ENCODE measurements at regions not wholly inside any gene's neighbourhood (a gene's known extent, or its start where the extent isn't known, plus 50 kb on each side); places are given as distances from the start of the nearest gene placed in this dataset.

DNA sequence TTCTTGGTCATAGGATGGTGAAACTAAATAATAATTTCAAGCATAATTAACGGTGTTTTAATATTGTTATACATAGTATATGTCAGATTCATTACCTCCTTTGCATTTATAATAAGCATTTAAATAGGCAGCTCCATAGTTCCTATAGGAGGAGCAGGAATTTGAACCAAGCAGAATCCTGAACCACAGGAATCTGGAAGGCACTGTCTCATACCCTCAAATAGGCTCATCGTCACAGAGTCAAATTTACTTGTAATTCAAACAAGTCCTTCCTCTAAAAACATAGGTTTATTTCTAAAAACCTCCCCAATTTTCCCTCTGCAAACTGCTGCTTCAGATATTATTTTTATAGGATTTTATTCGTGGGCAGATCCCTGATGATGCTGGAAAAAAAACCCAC lies 376.3 kb upstream of the ARHGEF26 start:
- no peaks in the 10 kb centered on the region for H3K9me3 ChIP-seq
- POLR2A ChIA-PET: no interaction called here
- H3K4me1 ChIP-seq (ENCODE audit: control insufficient read depth in 1 of 2, extremely low read depth in 1 of 2, insufficient read depth in 2 of 2, low read length in 2 of 2): no peaks in the 10 kb centered on the region
- CTCF ChIA-PET: no interaction called here
- no peaks in the 10 kb centered on the region for H3K27me3 ChIP-seq (replicated peaks in 1 of 2; ENCODE audit: control insufficient read depth in 2 of 2, extremely low read depth in 1 of 2, insufficient read depth in 2 of 2, low read length in 1 of 2)
- H3K27me3 Mint-ChIP-seq: peaks cover 0 to 3% of the 10 kb centered on the region in 2 donors
- no peak overlapping the region for H3K4me3 Mint-ChIP-seq
- H3K9me3 Mint-ChIP-seq: no peaks in the 10 kb centered on the region
- ATAC-seq (replicated peaks in 1 of 4): no peak
- WGBS (ENCODE audit: insufficient coverage): no CpG with 5 or more reads among the region's 3 CpGs
- H3K36me3 Mint-ChIP-seq: no peaks in the 10 kb centered on the region
- no peaks in the 10 kb centered on the region for H3K4me1 Mint-ChIP-seq
- H3K4me3 ChIP-seq (ENCODE audit: control insufficient read depth in 1 of 2, extremely low read depth in 1 of 2, low read length in 1 of 2): no peak overlapping the region
- no peak for DNase-seq
- H3K36me3 ChIP-seq (ENCODE audit: control insufficient read depth in 2 of 2, extremely low read depth in 1 of 2, insufficient read depth in 1 of 2, low read length in 1 of 2): no peaks in the 10 kb centered on the region
- no peak overlapping the region for H3K27ac ChIP-seq (ENCODE audit: low read length)
- no peak overlapping the region for H3K27ac Mint-ChIP-seq

- Mint-ChIP-seq H3K36me3 (no peaks in the 10 kb centered on the region), H3K9me3 (no peaks in the 10 kb centered on the region), H3K27me3 (no peaks in the 10 kb centered on the region), H3K27ac (no peak overlapping the region), H3K4me1 (no peaks in the 10 kb centered on the region), H3K4me3 (no peak overlapping the region)
- Histone ChIP-seq H3K27ac (ENCODE audit: low read length) (no peak overlapping the region), H3K4me1 (ENCODE audit: control insufficient read depth in 1 of 2, extremely low read depth in 1 of 2, insufficient read depth in 2 of 2, low read length in 2 of 2) (no peaks in the 10 kb centered on the region), H3K9me3 (no peaks in the 10 kb centered on the region), H3K27me3 (replicated peaks in 1 of 2; ENCODE audit: control insufficient read depth in 2 of 2, extremely low read depth in 1 of 2, insufficient read depth in 2 of 2, low read length in 1 of 2) (no peaks in the 10 kb centered on the region), H3K36me3 (ENCODE audit: control insufficient read depth in 2 of 2, extremely low read depth in 1 of 2, insufficient read depth in 1 of 2, low read length in 1 of 2) (no peaks in the 10 kb centered on the region), H3K4me3 (ENCODE audit: control insufficient read depth in 1 of 2, extremely low read depth in 1 of 2, low read length in 1 of 2) (no peak overlapping the region)
- WGBS (ENCODE audit: insufficient coverage): 50% methylated on average over 1 of the region's 3 CpGs
- ChIA-PET CTCF (no interaction called here), POLR2A (no interaction called here)
- DNase-seq: no peak
- no peak for ATAC-seq (replicated peaks in 1 of 4)
Measured at GRCh38 chr3:153746211-153746610, 375.0 kb upstream of the ARHGEF26 start.

DNA sequence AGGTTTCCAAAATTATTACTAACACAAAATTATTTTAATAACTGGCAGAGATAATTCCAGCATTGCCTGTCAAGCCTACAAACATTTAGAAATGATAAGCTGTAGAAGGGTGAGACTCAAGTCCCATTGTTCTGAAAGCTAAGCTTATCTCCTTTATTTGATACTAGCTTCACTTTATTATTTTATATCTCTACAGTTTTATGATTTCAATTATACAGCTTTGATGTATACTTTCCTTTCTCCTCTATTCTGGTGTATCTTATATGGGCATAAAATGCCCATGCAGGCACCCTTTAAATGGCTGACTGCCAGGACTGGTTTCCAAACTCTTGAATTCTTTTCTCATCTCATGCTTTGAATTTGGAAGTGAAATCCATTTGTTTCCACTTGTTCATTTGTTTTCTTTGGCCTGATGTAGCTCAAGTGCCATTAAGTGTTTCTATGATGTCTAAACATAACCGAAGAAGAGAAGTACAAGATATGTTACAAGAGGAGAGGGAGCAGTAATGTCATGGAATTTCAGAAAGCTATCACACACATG lies 372.1 kb upstream of the ARHGEF26 start:
- Histone ChIP-seq H3K27me3 (replicated peaks in 1 of 2; ENCODE audit: control insufficient read depth in 2 of 2, extremely low read depth in 1 of 2, insufficient read depth in 2 of 2, low read length in 1 of 2) (no peaks in the 10 kb centered on the region), H3K4me3 (ENCODE audit: control insufficient read depth in 1 of 2, extremely low read depth in 1 of 2, low read length in 1 of 2) (no peak overlapping the region), H3K36me3 (ENCODE audit: control insufficient read depth in 2 of 2, extremely low read depth in 1 of 2, insufficient read depth in 1 of 2, low read length in 1 of 2) (no peaks in the 10 kb centered on the region), H3K9me3 (no peaks in the 10 kb centered on the region), H3K4me1 (ENCODE audit: control insufficient read depth in 1 of 2, extremely low read depth in 1 of 2, insufficient read depth in 2 of 2, low read length in 2 of 2) (no peaks in the 10 kb centered on the region), H3K27ac (ENCODE audit: low read length) (no peak overlapping the region)
- CTCF ChIA-PET: no interaction called here
- no peaks in the 10 kb centered on the region for H3K27me3 Mint-ChIP-seq
- no peaks in the 10 kb centered on the region for H3K36me3 Mint-ChIP-seq
- ATAC-seq (replicated peaks in 1 of 4) (no peak), DNase-seq (no peak)
- no peaks in the 10 kb centered on the region for H3K4me1 Mint-ChIP-seq
- no peak overlapping the region for H3K4me3 Mint-ChIP-seq
- H3K9me3 Mint-ChIP-seq: no peaks in the 10 kb centered on the region
- WGBS (ENCODE audit: insufficient coverage): no CpG with 5 or more reads among the region's 1 CpG
- POLR2A ChIA-PET: no interaction called here
- H3K27ac Mint-ChIP-seq: no peak overlapping the region

- no peak overlapping the region for H3K27ac Mint-ChIP-seq
Measured at GRCh38 chr3:153752405-153753027, 368.7 kb upstream of the ARHGEF26 start.

DNA sequence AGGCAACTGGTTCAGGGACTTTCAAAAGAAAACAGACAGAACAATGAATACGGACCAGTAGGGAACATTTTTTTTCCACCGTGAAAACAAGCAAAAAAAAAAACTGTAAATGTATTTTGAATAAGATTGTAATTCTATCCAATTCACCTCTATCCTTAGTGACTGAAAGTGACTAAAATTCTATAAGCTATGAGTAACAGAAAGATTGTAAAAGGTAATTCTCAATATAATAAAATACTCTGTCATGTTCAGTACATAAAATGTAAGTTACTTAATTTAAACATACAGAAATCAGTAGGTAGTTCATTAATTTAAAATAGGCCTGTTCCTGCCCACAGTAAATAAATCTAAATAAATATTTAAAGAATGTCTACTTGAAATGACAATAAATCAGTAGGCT lies 368.2 kb upstream of the ARHGEF26 start:
- H3K27ac Mint-ChIP-seq: no peak overlapping the region
- ATAC-seq (replicated peaks in 1 of 4) (no peak), DNase-seq (no peak)
- H3K4me3 Mint-ChIP-seq: no peak overlapping the region
- POLR2A ChIA-PET: interaction anchor here in 1 of 2 donors (0.7 kb wide), 1 partner anchor 595 kb away, joined by 6 read pairs; no protein-coding TSS in a partner anchor
- Histone ChIP-seq H3K36me3 (ENCODE audit: control insufficient read depth in 2 of 2, extremely low read depth in 1 of 2, insufficient read depth in 1 of 2, low read length in 1 of 2) (no peaks in the 10 kb centered on the region), H3K4me3 (ENCODE audit: control insufficient read depth in 1 of 2, extremely low read depth in 1 of 2, low read length in 1 of 2) (no peak overlapping the region), H3K9me3 (no peaks in the 10 kb centered on the region), H3K4me1 (ENCODE audit: control insufficient read depth in 1 of 2, extremely low read depth in 1 of 2, insufficient read depth in 2 of 2, low read length in 2 of 2) (no peaks in the 10 kb centered on the region), H3K27ac (ENCODE audit: low read length) (no peak overlapping the region), H3K27me3 (replicated peaks in 1 of 2; ENCODE audit: control insufficient read depth in 2 of 2, extremely low read depth in 1 of 2, insufficient read depth in 2 of 2, low read length in 1 of 2) (no peaks in the 10 kb centered on the region)
- no peaks in the 10 kb centered on the region for H3K9me3 Mint-ChIP-seq
- WGBS (ENCODE audit: insufficient coverage): no CpG with 5 or more reads among the region's 2 CpGs
- H3K4me1 Mint-ChIP-seq: no peaks in the 10 kb centered on the region
- no peaks in the 10 kb centered on the region for H3K36me3 Mint-ChIP-seq
- CTCF ChIA-PET: interaction anchor here in 1 of 2 donors (0.7 kb wide), 1 partner anchor 58 kb away, joined by 4 read pairs; no protein-coding TSS in a partner anchor
- H3K27me3 Mint-ChIP-seq: no peaks in the 10 kb centered on the region

More at GRCh38 chr3:153752405-153753027, 368.7 kb upstream of the ARHGEF26 start:
- no peak for DNase-seq
- H3K4me1 Mint-ChIP-seq: no peaks in the 10 kb centered on the region
- CTCF ChIA-PET: interaction anchor here in 1 of 2 donors (0.5 kb wide), 1 partner anchor 476 kb away, joined by 3 read pairs; no protein-coding TSS in a partner anchor
- no peak overlapping the region for H3K4me3 Mint-ChIP-seq
- Histone ChIP-seq H3K4me3 (ENCODE audit: control insufficient read depth in 1 of 2, extremely low read depth in 1 of 2, low read length in 1 of 2) (no peak overlapping the region), H3K9me3 (no peaks in the 10 kb centered on the region), H3K27ac (ENCODE audit: low read length) (no peak overlapping the region), H3K4me1 (ENCODE audit: control insufficient read depth in 1 of 2, extremely low read depth in 1 of 2, insufficient read depth in 2 of 2, low read length in 2 of 2) (no peaks in the 10 kb centered on the region), H3K27me3 (replicated peaks in 1 of 2; ENCODE audit: control insufficient read depth in 2 of 2, extremely low read depth in 1 of 2, insufficient read depth in 2 of 2, low read length in 1 of 2) (no peaks in the 10 kb centered on the region), H3K36me3 (ENCODE audit: control insufficient read depth in 2 of 2, extremely low read depth in 1 of 2, insufficient read depth in 1 of 2, low read length in 1 of 2) (no peaks in the 10 kb centered on the region)
- H3K36me3 Mint-ChIP-seq: no peaks in the 10 kb centered on the region
- POLR2A ChIA-PET: no interaction called here
- ATAC-seq (replicated peaks in 1 of 4): no peak
- H3K27me3 Mint-ChIP-seq: no peaks in the 10 kb centered on the region
- WGBS (ENCODE audit: insufficient coverage): 100% methylated on average over 1 of the region's 8 CpGs
- H3K9me3 Mint-ChIP-seq: no peaks in the 10 kb centered on the region

DNA sequence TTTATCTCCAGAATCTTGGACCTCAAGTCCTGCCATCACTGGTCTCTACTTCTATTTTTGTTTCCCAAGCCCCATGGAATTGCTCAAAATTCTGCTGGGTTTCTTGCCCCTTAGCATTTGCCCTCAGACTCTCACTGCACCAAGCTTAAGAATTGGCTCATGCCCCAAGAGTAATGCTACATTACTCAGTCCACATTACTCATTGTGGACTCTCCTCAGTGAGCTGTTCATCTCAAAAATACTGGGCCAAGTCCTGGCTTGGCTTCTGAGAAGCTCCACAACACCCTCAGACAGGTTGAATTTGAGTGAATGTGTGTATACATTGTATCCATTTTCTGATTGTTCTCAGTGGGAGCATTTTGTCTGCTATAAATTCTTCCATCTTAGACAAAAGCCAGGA lies 364.4 kb upstream of the ARHGEF26 start:
- Histone ChIP-seq H3K36me3 (ENCODE audit: control insufficient read depth in 2 of 2, extremely low read depth in 1 of 2, insufficient read depth in 1 of 2, low read length in 1 of 2) (no peaks in the 10 kb centered on the region), H3K27me3 (replicated peaks in 1 of 2; ENCODE audit: control insufficient read depth in 2 of 2, extremely low read depth in 1 of 2, insufficient read depth in 2 of 2, low read length in 1 of 2) (no peaks in the 10 kb centered on the region), H3K27ac (ENCODE audit: low read length) (no peak overlapping the region), H3K4me3 (ENCODE audit: control insufficient read depth in 1 of 2, extremely low read depth in 1 of 2, low read length in 1 of 2) (no peak overlapping the region), H3K9me3 (no peaks in the 10 kb centered on the region), H3K4me1 (ENCODE audit: control insufficient read depth in 1 of 2, extremely low read depth in 1 of 2, insufficient read depth in 2 of 2, low read length in 2 of 2) (no peaks in the 10 kb centered on the region)
- Mint-ChIP-seq H3K36me3 (no peaks in the 10 kb centered on the region), H3K4me3 (no peak overlapping the region), H3K9me3 (no peaks in the 10 kb centered on the region), H3K27ac (no peak overlapping the region), H3K27me3 (no peaks in the 10 kb centered on the region), H3K4me1 (no peaks in the 10 kb centered on the region)
- no peak for DNase-seq
- ATAC-seq (replicated peaks in 1 of 4): no peak
- POLR2A ChIA-PET: interaction anchor here in 1 of 2 donors (0.5 kb wide), 1 partner anchor 717 kb away, joined by 3 read pairs; no protein-coding TSS in a partner anchor
- CTCF ChIA-PET: interaction anchor here in 1 of 2 donors (0.5 kb wide), 1 partner anchor 125 kb away, joined by 4 read pairs; no protein-coding TSS in a partner anchor

Measured in T-cell (primary cell).